ENCODE measurements at regions not wholly inside any gene's neighbourhood (a gene's known extent, or its start where the extent isn't known, plus 50 kb on each side); places are given as distances from the start of the nearest gene placed in this dataset.

DNA sequence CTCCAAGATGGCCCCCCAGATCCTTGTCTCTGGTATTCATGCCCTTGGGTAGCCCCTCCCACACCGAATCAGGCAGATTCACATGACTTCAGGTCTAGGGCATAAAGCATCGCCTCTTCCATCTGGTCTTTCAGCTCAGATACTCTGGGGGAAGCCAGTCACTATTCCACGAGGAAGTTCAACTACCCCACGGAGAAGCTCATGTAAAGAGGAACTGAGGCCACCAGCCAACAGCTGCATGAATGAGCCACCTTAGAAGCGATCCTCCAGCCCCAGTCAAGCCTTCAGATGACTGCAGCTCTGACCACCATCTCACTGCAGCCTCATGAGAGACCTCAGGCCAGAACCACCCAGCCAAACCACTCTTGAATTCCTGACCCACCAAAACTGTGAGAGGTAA lies 54.1 kb downstream of the SOCS3 start:
- Histone ChIP-seq H3K4me1 (ENCODE audit: insufficient read depth, poor library complexity, severe bottlenecking) (peaks cover 6% of the 10 kb centered on the region), H3K36me3 (ENCODE audit: low read depth) (no peaks in the 10 kb centered on the region), H3K4me3 (ENCODE audit: severe bottlenecking) (no peak overlapping the region), H3K9me3 (ENCODE audit: severe bottlenecking) (no peaks in the 10 kb centered on the region), H3K27me3 (ENCODE audit: insufficient read depth, poor library complexity, severe bottlenecking) (no peaks in the 10 kb centered on the region), H3K27ac (ENCODE audit: poor library complexity, severe bottlenecking) (no peak overlapping the region)
- ATAC-seq (ENCODE audit: low read depth) (no peak), DNase-seq (ENCODE audit: low spot score) (no peak)
- TF ChIP-seq, protein P1, sequence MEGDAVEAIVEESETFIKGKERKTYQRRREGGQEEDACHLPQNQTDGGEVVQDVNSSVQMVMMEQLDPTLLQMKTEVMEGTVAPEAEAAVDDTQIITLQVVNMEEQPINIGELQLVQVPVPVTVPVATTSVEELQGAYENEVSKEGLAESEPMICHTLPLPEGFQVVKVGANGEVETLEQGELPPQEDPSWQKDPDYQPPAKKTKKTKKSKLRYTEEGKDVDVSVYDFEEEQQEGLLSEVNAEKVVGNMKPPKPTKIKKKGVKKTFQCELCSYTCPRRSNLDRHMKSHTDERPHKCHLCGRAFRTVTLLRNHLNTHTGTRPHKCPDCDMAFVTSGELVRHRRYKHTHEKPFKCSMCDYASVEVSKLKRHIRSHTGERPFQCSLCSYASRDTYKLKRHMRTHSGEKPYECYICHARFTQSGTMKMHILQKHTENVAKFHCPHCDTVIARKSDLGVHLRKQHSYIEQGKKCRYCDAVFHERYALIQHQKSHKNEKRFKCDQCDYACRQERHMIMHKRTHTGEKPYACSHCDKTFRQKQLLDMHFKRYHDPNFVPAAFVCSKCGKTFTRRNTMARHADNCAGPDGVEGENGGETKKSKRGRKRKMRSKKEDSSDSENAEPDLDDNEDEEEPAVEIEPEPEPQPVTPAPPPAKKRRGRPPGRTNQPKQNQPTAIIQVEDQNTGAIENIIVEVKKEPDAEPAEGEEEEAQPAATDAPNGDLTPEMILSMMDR (IDR thresholded peaks at IDR 0.05; ENCODE audit: poor library complexity, severe bottlenecking): no peak

DNA sequence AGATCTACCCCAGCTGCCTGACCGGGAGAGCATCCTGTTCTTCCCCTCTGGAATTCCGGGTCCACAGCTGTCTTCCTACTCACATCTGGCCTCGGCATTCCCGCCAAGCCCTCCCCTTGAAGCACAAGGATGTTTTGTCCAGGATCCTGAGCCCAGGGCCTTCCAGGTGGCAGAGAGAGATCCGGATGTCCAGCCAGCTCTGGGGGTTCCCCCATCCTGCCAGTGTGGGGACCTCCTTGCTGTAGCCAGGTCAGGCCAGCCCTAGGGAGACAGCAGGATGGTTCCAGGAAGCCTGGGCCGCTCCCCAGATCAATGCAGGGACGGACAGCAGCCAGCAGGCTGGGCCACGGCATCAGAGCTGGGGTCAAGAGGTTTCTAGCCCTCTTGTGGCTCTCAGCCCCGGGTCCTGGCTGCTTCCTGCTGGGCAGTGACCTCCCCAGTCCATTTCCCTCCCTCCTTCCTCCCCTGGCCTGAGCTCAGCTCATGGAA lies 55.3 kb downstream of the SOCS3 start:
- H3K4me1 ChIP-seq (ENCODE audit: insufficient read depth, poor library complexity, severe bottlenecking): peaks cover 17% of the 10 kb centered on the region
- TF ChIP-seq, protein P1 (IDR thresholded peaks at IDR 0.05; ENCODE audit: poor library complexity, severe bottlenecking): no peak
- H3K36me3 ChIP-seq (ENCODE audit: low read depth): no peaks in the 10 kb centered on the region
- no peak overlapping the region for H3K4me3 ChIP-seq (ENCODE audit: severe bottlenecking)
- no peak overlapping the region for H3K27ac ChIP-seq (ENCODE audit: poor library complexity, severe bottlenecking)
- ATAC-seq (ENCODE audit: low read depth) (no peak), DNase-seq (ENCODE audit: low spot score) (no peak)
- no peaks in the 10 kb centered on the region for H3K9me3 ChIP-seq (ENCODE audit: severe bottlenecking)
- H3K27me3 ChIP-seq (ENCODE audit: insufficient read depth, poor library complexity, severe bottlenecking): no peaks in the 10 kb centered on the region

DNA sequence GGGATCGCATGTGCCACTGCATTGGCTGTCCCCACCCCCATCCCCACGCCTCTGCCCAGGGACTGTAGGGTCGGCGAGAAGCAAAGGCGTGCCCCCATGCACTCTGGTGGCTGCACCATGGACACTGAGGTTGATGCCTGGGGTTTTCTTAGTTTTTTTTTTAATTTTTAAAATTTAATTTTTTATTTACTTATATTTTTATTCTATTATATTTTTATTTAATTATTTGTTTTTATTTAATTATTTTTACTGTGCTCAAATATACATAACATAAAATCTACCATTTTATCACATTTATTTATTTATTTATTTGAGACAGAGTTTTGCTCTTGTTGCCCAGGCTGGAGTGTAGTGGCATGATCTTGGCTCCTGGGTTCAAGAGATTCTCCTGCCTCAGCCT lies 57.4 kb downstream of the SOCS3 start:
- DNase-seq (ENCODE audit: low spot score): no peak
- Histone ChIP-seq H3K36me3 (ENCODE audit: low read depth) (no peaks in the 10 kb centered on the region), H3K27ac (ENCODE audit: poor library complexity, severe bottlenecking) (no peak overlapping the region), H3K4me3 (ENCODE audit: severe bottlenecking) (no peak overlapping the region), H3K4me1 (ENCODE audit: insufficient read depth, poor library complexity, severe bottlenecking) (peaks cover 17% of the 10 kb centered on the region), H3K9me3 (ENCODE audit: severe bottlenecking) (no peaks in the 10 kb centered on the region), H3K27me3 (ENCODE audit: insufficient read depth, poor library complexity, severe bottlenecking) (no peaks in the 10 kb centered on the region)
- TF ChIP-seq, protein P1 (IDR thresholded peaks at IDR 0.05; ENCODE audit: poor library complexity, severe bottlenecking): no peak
- ATAC-seq (ENCODE audit: low read depth): no peak

DNA sequence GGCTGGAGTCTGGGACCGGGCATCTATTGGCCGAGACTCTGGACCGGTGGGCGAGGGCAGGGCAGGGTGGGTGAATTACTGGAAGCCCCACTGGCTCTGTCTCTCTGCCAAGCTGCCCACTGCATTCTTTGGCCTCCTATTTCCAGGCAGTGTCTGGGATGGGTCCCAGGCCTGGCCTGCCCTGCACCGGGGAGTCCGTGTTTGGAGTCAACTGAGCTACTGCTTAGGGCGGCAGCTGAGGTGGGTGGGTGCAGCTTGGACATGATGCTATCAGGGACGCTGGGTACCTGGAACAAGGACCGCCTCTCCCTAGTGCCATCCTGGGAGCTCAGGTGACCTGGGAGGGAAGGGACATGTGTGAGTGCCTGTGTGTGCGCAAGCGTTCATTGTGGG lies 58.1 kb downstream of the SOCS3 start:
- no peak for ATAC-seq (ENCODE audit: low read depth)
- TF ChIP-seq, protein P1 (IDR thresholded peaks at IDR 0.05; ENCODE audit: poor library complexity, severe bottlenecking): no peak

DNA sequence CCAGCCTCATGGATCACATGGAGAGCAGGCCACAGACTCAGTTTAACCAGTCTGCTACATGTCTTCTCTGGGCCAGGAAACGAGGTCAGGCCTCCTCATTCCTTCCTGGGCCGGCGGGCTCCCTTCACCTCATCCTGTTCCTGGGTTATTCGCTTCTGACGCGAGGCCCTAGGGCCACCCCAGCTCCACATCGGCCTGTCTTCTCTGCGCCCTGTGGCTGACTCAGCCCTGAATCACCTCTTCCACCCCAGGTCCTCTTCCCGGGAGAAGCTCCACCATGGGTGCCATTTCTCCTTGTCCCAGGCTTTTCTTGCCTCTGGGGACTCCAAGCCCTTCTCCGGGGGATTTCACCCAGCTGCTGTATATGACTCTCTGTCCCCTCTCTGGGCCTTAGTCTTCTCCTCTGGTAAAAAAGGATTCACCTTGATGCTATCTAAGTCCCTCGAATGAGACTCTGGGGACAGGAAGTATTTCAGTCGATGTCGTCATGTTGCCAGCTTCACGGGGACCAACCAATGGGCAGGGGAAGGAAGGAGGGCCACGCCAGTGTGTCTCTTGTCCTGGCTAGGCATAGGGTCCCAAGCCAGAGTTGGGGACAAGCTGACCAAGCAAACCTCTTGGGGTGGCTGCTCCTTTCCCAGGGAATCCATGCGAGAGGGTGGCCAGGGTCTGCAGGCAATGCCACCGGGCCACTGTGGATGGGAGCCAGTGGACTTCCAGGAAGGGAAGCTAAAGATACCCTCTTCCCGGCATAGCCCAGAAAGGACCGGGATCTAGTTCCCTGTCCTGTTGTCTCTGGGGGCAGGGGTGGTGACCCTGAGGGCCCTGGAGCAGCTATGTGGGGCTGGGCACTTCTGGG lies 58.7 kb downstream of the SOCS3 start:
- TF ChIP-seq, protein P1 (IDR thresholded peaks at IDR 0.05; ENCODE audit: poor library complexity, severe bottlenecking): no peak
- Histone ChIP-seq H3K27me3 (ENCODE audit: insufficient read depth, poor library complexity, severe bottlenecking) (no peaks in the 10 kb centered on the region), H3K27ac (ENCODE audit: poor library complexity, severe bottlenecking) (peak overlapping the region; percentile 70), H3K9me3 (ENCODE audit: severe bottlenecking) (no peaks in the 10 kb centered on the region), H3K4me3 (ENCODE audit: severe bottlenecking) (no peak overlapping the region), H3K36me3 (ENCODE audit: low read depth) (no peaks in the 10 kb centered on the region), H3K4me1 (ENCODE audit: insufficient read depth, poor library complexity, severe bottlenecking) (peaks cover 17% of the 10 kb centered on the region)
- DNase-seq (ENCODE audit: low spot score) (no peak), ATAC-seq (ENCODE audit: low read depth) (peak; percentile 93)

More for the DNA sequence above, 58.1 kb downstream of the SOCS3 start:
- no peaks in the 10 kb centered on the region for H3K9me3 ChIP-seq (ENCODE audit: severe bottlenecking)
- no peaks in the 10 kb centered on the region for H3K27me3 ChIP-seq (ENCODE audit: insufficient read depth, poor library complexity, severe bottlenecking)
- no peaks in the 10 kb centered on the region for H3K36me3 ChIP-seq (ENCODE audit: low read depth)
- no peak overlapping the region for H3K4me3 ChIP-seq (ENCODE audit: severe bottlenecking)
- peak overlapping the region; percentile 70 for H3K27ac ChIP-seq (ENCODE audit: poor library complexity, severe bottlenecking)
- H3K4me1 ChIP-seq (ENCODE audit: insufficient read depth, poor library complexity, severe bottlenecking): peaks cover 17% of the 10 kb centered on the region
- DNase-seq (ENCODE audit: low spot score): no peak

All from RWPE2 (cell line).